A549 (cell line): ENCODE measurements at regions not wholly inside any gene's neighbourhood (a gene's known extent, or its start where the extent isn't known, plus 50 kb on each side); places are given as distances from the start of the nearest gene placed in this dataset.

Source experiments
- ATAC-seq, 2 experiments: fragments of 200-7000 bp in 1 of 2; fragments of >200 bp in 1 of 2; cut with Nextera tagmentation in 1 of 2; cut with Tn5 transposase in 1 of 2; 3 replicates each; pipeline versions ENCODE4 v1.8.0 to v1.9.1; 2018 to 2020; ENCODE audit warnings: mild to moderate bottlenecking in 1 of 2, moderate library complexity in 1 of 2
- CTCF ChIA-PET: fragments of 300-600 bp; sonication (Branson Sonifier 250); formaldehyde crosslinking; extraction: SDS; loops from one replicate; lab custom pipeline; 2021; ENCODE audit warnings: antibody characterized with exemption, inconsistent platforms; lab: Yijun Ruan, JAX
- POLR2A ChIA-PET: fragments of 350-600 bp; formaldehyde crosslinking; extraction: SDS; loops from one replicate; lab custom pipeline; 2021; ENCODE audit warnings: antibody characterized with exemption, inconsistent platforms; lab: Yijun Ruan, JAX
- DNase-seq, 2 experiments: peaks; one replicate each; pipeline versions ENCODE4 v3.0.0 to v3.0.0-alpha.2; 2011 to 2016; ENCODE audit warnings: low read depth in 1 of 2, low spot score in 1 of 2
- FAIRE-seq: peaks from 2 replicates; lab custom pipeline; 2011; peaks lifted over from hg19 to GRCh38; lab: Jason Lieb, UNC
- H3K27ac ChIP-seq, 2 experiments: fragments of >200 bp; sonication (Bioruptor Twin); formaldehyde crosslinking; 3 replicates each; pipeline ENCODE4 v1.5.1; 2016 to 2017
- H3K4me1 ChIP-seq: fragments of >200 bp; sonication (Bioruptor Twin); formaldehyde crosslinking; 3 replicates; pipeline ENCODE4 v1.6.1; 2016
- H3K4me2 ChIP-seq: fragments of >200 bp; sonication (Bioruptor Twin); formaldehyde crosslinking; 3 replicates; pipeline ENCODE4 v1.6.1; 2016
- H3K4me3 ChIP-seq: fragments of >200 bp; sonication (Bioruptor Twin); formaldehyde crosslinking; 3 replicates; pipeline ENCODE4 v1.5.1; 2016
- H3K9me3 ChIP-seq: fragments of >200 bp; sonication (Bioruptor Twin); formaldehyde crosslinking; 3 replicates; pipeline ENCODE4 v1.6.1; 2016
- CBX2 ChIP-seq: fragments of 200-600 bp; sonication (generic); IDR thresholded peaks from 2 replicates; pipeline ENCODE4 v1.6.1; 2016; ENCODE audit warnings: low read depth, mild to moderate bottlenecking, borderline replicate concordance
- CBX8 ChIP-seq: fragments of 200-600 bp; sonication (generic); IDR thresholded peaks from 2 replicates; pipeline ENCODE4 v1.6.1; 2016
- EHF ChIP-seq: fragments of 250-450 bp; sonication (Bioruptor Pico); IDR thresholded peaks from 2 replicates; pipeline ENCODE4 v1.5.0; 2020; ENCODE audit warnings: mild to moderate bottlenecking
- ELK1 ChIP-seq: fragments of 150-350 bp; IDR thresholded peaks from 2 replicates; pipeline ENCODE4 v1.6.1; 2014; ENCODE audit warnings: low read depth, mild to moderate bottlenecking, low read length
- ESRRA ChIP-seq: fragments of 150-350 bp; IDR thresholded peaks from 2 replicates; pipeline ENCODE4 v1.6.1; 2014; ENCODE audit warnings: mild to moderate bottlenecking, low read length, borderline replicate concordance
- FOXS1 ChIP-seq: fragments of 250-450 bp; sonication (Bioruptor Pico); IDR thresholded peaks from 2 replicates; pipeline ENCODE4 v1.5.0; 2020; ENCODE audit warnings: mild to moderate bottlenecking, moderate library complexity
- HMGXB4 ChIP-seq: fragments of 250-450 bp; sonication (Bioruptor Pico); IDR thresholded peaks from 2 replicates; pipeline ENCODE4 v1.5.0; 2021; ENCODE audit warnings: mild to moderate bottlenecking, moderate library complexity, borderline replicate concordance
- HOXA7 ChIP-seq: fragments of 250-450 bp; sonication (Bioruptor Pico); IDR thresholded peaks from 2 replicates; pipeline ENCODE4 v1.5.0; 2020; ENCODE audit warnings: mild to moderate bottlenecking, moderate library complexity
- HOXB5 ChIP-seq: fragments of 250-450 bp; sonication (Bioruptor Pico); IDR thresholded peaks from 2 replicates; pipeline ENCODE4 v1.5.0; 2020; ENCODE audit warnings: mild to moderate bottlenecking, moderate library complexity
- JUNB ChIP-seq: fragments of >200 bp; sonication (Bioruptor Twin); formaldehyde crosslinking; IDR thresholded peaks from 2 replicates; pipeline ENCODE4 v1.6.1; 2016
- KDM5A ChIP-seq: fragments of 200-600 bp; sonication (generic); IDR thresholded peaks from 2 replicates; pipeline ENCODE4 v1.6.1; 2016; ENCODE audit warnings: antibody characterized with exemption, mild to moderate bottlenecking
- MAZ ChIP-seq: fragments of 150-350 bp; IDR thresholded peaks from 2 replicates; pipeline ENCODE4 v1.6.1; 2014; ENCODE audit warnings: antibody characterized with exemption, low read depth, low read length, borderline replicate concordance
- NR3C1 ChIP-seq: fragments of >200 bp; sonication (Bioruptor Twin); formaldehyde crosslinking; IDR thresholded peaks from 3 replicates; pipeline ENCODE4 v1.6.1; 2017
- PHF8 ChIP-seq: fragments of 200-600 bp; sonication (generic); IDR thresholded peaks from 2 replicates; pipeline ENCODE4 v1.6.1; 2016; ENCODE audit warnings: low read depth, mild to moderate bottlenecking, antibody characterized with exemption, moderate library complexity, borderline replicate concordance
- RARB ChIP-seq: fragments of 250-450 bp; sonication (Bioruptor Pico); IDR thresholded peaks from 2 replicates; pipeline ENCODE4 v1.8.0; 2021; ENCODE audit warnings: mild to moderate bottlenecking, moderate library complexity
- SMC3 ChIP-seq: fragments of >200 bp; sonication (Bioruptor Twin); formaldehyde crosslinking; IDR thresholded peaks from 3 replicates; pipeline ENCODE4 v1.6.1; 2018; ENCODE audit warnings: inconsistent platforms
- USF2 ChIP-seq: fragments of 450-650 bp; IDR thresholded peaks from 2 replicates; pipeline ENCODE4 v1.6.1; 2014; ENCODE audit warnings: antibody characterized with exemption
- whole genome bisulfite sequencing: methylation state at CpG from one replicate; pipeline ENCODE4 v1.1.6; 2017; ENCODE audit errors: missing lambda C conversion rate; 5-methylcytosine and 5-hydroxymethylcytosine counted together
- TF ChIP-seq, protein P1 (sequence below): fragments of >200 bp; sonication (Bioruptor Twin); formaldehyde crosslinking; IDR thresholded peaks from 3 replicates; pipeline ENCODE4 v1.5.1; 2016

DNA sequence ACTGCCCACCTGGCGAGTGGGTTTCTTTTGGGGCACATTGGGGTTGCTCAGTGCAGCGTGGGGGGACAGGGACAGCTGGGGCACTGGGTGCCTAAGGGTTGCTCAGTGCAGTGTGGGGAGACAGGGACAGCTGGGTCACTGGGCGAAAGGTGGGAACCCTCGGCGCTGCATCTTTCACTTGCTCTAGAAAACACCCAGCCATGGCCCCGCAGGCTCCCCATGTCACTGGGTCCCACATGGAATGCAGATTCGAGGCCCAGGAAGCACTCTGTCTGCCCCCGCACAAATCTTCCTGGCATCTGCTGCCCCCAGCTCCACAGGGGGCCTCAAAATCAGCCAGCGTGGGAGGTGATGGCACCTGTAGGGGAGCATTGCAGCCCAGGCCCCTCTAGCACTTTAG, 229.3 kb downstream of the BRD1 start:
- H3K4me2 ChIP-seq = no peak overlapping the region
- H3K4me3 ChIP-seq = no peak overlapping the region
- POLR2A ChIA-PET = no interaction called here
- CTCF ChIA-PET = no interaction called here
- WGBS = 3% methylated on average over 6 of the region's 9 CpGs
- TF ChIP-seq HOXA7 = no peak
- TF ChIP-seq, all 56 proteins: peak for 0
- no peaks in the 10 kb centered on the region for H3K4me1 ChIP-seq
- H3K27ac ChIP-seq = no peak overlapping the region
- H3K9me3 ChIP-seq = no peaks in the 10 kb centered on the region
- no peak for FAIRE-seq
- no peak for DNase-seq
- ATAC-seq = no peak

DNA sequence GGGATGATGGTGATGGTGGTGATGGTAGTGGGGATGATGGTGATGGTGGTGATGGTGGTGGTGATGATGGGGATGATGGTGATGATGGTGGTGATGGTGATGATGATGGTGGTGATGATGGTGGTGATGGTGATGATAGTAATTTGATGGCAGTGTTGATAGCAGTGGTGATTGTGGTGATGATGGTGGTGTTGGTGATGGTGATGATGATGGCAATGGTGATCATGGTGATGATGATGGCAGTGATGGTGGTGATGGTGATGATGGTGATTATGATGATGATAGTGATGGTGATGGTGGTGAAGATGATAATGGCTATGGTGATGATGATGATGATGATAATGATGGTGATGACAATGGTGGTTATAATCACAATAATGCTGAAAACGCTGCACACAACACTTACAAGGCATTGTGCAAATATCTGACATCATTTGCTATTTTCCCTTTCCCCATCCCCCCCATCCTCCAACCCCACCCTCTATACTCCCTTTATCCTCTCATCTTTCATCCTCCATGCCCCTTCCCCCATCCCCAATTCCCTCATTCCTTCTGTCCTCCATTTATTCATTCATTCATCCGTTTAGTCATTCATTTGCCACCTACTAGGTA, 230.1 kb downstream of the BRD1 start:
- POLR2A ChIA-PET = no interaction called here
- CTCF ChIA-PET = no interaction called here
- TF ChIP-seq SMC3 = no peak
- no peak for TF ChIP-seq ESRRA
- TF ChIP-seq EHF (CRISPR knock-in tag) = no peak
- TF ChIP-seq NR3C1 = no peak
- TF ChIP-seq RARB (CRISPR knock-in tag) = no peak
- no peak overlapping the region for H3K4me2 ChIP-seq
- no peaks in the 10 kb centered on the region for H3K4me1 ChIP-seq
- no peak for ATAC-seq
- DNase-seq = no peak
- H3K27ac ChIP-seq = no peak overlapping the region
- no peak for FAIRE-seq
- no peak overlapping the region for H3K4me3 ChIP-seq
- no peaks in the 10 kb centered on the region for H3K9me3 ChIP-seq
- WGBS = 0% methylated on average over 2 of the region's 2 CpGs

DNA sequence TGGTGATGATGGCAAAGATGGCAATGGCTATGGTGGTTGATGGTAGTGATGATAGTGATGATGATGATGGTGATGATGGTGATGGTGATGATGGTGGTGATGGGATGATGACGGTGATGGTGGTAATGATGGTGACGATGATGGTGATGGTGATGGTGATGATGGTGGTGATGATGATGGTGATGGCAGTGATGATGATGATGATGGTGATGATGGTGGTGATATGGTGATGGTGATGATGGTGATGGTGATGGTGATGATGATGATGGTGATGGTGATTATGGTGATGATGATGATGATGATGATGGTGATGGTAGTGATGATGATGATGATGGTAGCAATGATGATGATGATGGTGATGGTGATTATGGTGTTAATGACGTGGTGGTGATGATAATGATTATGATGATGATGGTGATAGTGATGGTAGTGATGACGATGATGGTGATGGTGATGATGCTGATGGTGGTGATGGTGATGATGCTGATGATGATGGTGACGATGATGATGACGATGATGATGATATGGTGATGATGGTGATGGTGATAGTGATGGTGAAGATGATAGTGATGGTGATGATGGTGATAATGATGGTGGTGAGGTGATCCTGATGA, 232.1 kb downstream of the BRD1 start:
- no peak overlapping the region for H3K4me3 ChIP-seq
- no peaks in the 10 kb centered on the region for H3K9me3 ChIP-seq
- H3K27ac ChIP-seq = no peak overlapping the region
- H3K4me2 ChIP-seq = no peak overlapping the region
- TF ChIP-seq, protein P1, sequence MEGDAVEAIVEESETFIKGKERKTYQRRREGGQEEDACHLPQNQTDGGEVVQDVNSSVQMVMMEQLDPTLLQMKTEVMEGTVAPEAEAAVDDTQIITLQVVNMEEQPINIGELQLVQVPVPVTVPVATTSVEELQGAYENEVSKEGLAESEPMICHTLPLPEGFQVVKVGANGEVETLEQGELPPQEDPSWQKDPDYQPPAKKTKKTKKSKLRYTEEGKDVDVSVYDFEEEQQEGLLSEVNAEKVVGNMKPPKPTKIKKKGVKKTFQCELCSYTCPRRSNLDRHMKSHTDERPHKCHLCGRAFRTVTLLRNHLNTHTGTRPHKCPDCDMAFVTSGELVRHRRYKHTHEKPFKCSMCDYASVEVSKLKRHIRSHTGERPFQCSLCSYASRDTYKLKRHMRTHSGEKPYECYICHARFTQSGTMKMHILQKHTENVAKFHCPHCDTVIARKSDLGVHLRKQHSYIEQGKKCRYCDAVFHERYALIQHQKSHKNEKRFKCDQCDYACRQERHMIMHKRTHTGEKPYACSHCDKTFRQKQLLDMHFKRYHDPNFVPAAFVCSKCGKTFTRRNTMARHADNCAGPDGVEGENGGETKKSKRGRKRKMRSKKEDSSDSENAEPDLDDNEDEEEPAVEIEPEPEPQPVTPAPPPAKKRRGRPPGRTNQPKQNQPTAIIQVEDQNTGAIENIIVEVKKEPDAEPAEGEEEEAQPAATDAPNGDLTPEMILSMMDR = no peak
- TF ChIP-seq JUNB = no peak
- CTCF ChIA-PET = no interaction called here
- DNase-seq (no peak), FAIRE-seq (no peak), ATAC-seq (no peak)
- no peaks in the 10 kb centered on the region for H3K4me1 ChIP-seq
- 13% methylated on average over 6 of the region's 6 CpGs for WGBS
- POLR2A ChIA-PET = no interaction called here

DNA sequence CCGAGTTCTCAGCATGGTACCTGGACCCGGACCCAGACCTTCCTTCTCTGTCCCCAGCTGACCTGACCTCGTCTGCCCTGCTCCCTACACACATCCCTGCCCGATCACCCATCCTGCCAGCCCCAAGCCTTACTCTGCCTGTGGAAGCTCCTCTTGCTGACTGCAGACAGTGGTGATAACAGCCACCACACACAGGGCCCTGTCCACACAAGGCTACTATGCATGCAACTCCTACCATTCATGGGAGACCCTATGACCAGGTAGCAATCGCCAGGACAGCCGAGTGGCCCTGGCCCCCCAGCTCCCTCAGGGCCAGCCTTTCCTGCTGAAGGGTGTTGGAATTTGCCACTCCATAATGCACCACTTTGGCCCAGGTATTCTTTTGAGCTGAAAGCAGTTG, 233.6 kb downstream of the BRD1 start:
- 16% methylated on average over 6 of the region's 6 CpGs for WGBS
- no peak for DNase-seq
- FAIRE-seq = no peak
- ChIA-PET CTCF (interaction anchor here (1.1 kb wide), 1 partner anchor 160 kb away, joined by 3 read pairs; no protein-coding TSS in a partner anchor), POLR2A (no interaction called here)
- no peak for TF ChIP-seq KDM5A
- TF ChIP-seq CBX8 = no peak
- no peak for TF ChIP-seq ELK1
- no peak for TF ChIP-seq FOXS1 (CRISPR knock-in tag)
- Histone ChIP-seq H3K4me1 (no peaks in the 10 kb centered on the region), H3K4me2 (no peak overlapping the region), H3K27ac (no peak overlapping the region), H3K4me3 (no peak overlapping the region), H3K9me3 (no peaks in the 10 kb centered on the region)
- ATAC-seq = no peak

DNA sequence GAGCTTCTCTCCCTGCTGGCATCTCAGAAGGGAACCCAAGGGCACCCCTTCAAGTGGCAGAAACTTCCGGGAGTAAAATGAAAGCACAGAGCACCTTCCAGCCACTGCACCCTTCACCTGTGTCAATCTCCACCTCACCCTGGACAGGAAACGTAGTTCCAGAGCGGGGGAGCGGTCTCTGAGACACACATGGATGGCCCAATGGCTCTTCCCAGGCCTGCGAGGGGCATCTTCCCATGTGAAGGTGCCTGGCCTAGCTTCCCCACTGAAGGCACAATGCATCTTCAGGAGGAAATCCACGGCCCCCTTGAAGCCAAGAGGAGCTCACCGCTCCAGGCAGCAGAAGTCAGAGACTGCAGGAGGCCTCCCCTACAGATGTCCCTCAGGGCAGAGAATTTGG, 234.2 kb downstream of the BRD1 start:
- no peak for FAIRE-seq
- Histone ChIP-seq H3K4me3 (no peak overlapping the region), H3K9me3 (no peaks in the 10 kb centered on the region), H3K27ac (no peak overlapping the region), H3K4me1 (no peaks in the 10 kb centered on the region), H3K4me2 (no peak overlapping the region)
- DNase-seq = no peak
- CTCF ChIA-PET = interaction anchor here (1.1 kb wide), 1 partner anchor 160 kb away, joined by 3 read pairs; no protein-coding TSS in a partner anchor
- WGBS = 25% methylated on average over 5 of the region's 7 CpGs
- POLR2A ChIA-PET = no interaction called here
- ATAC-seq = no peak
- no peak for TF ChIP-seq USF2
- no peak for TF ChIP-seq HOXB5 (CRISPR knock-in tag)
- no peak for TF ChIP-seq CBX2
- TF ChIP-seq HMGXB4 (CRISPR knock-in tag) = no peak
- no peak for TF ChIP-seq MAZ
- TF ChIP-seq PHF8 = no peak
